ENCODE measurements at regions not wholly inside any gene's neighbourhood (a gene's known extent, or its start where the extent isn't known, plus 50 kb on each side); places are given as distances from the start of the nearest gene placed in this dataset.

DNA sequence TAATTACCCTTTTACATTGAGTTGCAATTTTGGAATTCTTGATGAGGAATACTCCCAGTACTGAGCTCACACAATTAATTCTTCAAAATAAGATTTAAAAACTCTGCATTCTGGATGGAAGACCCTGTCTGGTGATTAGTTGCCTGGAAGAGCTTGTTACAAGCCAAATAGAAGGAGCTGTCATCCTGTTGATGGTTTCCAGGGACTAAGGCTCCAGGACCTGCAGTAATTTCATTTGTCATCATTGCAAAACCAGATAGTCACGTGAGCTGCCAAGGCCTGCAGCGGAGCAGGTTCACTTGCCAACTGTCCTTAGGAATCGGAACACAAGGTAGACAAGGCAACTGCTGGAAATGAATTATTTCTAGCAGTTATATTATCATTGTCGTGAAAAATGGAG, 597.7 kb downstream of the CCDC171 start:
- no peak for DNase-seq (ENCODE audit: low spot score)
- intact Hi-C loops (cut with DNase I) = no loop called here

DNA sequence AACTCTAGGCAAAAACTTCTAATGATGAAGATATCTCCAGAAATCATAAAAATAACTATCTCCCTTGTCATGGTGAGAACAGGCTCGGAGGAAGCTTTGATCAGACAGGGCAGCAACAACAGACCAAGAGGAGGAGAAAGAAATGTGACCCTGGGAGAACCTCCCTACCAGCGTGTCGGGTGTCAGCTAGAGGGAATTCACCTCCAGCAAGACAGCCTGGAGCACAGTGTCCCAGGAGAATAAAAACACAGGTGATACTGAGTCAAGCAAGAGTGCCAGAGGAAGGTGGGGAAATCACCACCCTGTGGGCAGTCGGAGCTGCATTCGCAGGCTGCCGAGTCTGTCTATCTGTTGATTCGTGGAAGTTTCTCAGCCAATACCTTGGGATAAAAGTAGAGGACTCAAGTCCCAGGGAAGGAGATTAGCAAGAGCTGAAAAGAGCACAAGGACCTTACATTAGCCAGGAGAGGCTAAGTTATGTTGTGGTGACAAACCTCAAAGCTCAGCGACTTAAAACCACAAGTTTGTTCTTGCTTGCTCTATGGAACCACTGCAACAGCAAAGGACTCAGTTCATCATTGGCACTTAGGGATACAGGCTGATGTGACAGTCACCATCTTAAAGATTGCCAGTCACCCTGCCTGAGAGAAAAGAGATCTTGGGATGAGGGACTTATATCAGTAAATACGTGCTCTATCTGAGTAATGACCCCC, 598.3 kb downstream of the CCDC171 start:
- no peak for DNase-seq (ENCODE audit: low spot score)
- intact Hi-C loops (cut with DNase I) = no loop called here

DNA sequence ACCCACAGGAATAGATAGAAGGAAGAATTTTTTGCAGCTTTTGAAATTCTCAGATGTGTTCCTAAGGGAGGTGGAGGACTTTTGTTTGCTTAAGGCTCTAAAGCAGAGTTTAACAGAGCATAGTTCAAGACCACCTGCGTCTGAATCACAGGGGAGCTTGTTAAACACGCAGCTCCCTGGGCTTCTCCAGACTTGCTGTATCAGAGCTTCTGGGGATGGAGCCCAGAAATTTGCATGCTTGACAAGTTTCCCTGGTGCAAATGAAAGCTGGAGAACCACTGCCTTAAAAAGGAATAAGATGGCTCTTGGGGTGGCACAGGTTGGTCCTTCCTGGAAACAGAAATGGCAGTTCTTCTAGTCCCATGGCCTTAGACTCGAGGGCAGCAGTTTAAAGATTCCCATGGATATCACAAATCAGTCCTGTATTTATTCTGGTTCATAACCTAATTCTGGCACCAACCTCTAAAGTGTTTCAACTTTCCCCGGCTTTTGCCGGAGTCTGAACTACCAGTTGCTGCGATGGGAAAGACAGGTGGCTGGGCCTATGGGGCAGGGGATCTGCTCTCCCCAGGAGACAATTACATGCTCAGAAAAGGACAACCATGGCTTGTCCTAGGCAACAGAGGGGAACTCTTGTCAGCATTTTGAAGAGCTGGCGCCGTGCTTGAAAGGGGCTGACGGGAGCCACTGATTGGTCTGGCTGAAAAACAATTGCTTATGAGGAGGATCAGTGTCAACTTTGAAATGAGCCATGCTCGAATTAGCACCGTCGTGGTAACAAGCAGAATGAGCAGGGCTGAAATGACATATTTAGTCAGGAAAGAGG, 599.6 kb downstream of the CCDC171 start:
- DNase-seq (ENCODE audit: low spot score) = no peak
- intact Hi-C loops (cut with DNase I) = no loop called here

DNA sequence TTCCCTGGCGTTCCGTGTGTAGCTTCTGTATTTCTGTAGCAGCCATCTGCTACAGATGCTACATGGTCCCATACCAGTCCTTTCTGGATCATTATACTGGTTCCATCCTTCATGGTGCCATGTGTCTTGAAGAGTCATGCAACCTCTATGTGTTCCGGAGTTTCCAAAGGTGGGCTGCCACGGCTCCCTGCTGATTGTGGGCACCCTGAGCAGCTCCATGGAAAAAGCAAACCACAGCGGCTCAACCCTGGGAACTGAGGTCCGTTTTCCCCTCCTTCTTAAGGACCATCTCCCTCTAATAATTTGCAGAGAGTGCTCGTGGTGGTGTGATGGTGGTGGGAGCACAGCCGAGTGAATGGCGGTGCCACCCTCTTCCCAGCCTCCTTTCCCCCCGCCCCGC, 600.4 kb downstream of the CCDC171 start:
- intact Hi-C loops (cut with DNase I) = no loop called here
- DNase-seq (ENCODE audit: low spot score) = no peak

DNA sequence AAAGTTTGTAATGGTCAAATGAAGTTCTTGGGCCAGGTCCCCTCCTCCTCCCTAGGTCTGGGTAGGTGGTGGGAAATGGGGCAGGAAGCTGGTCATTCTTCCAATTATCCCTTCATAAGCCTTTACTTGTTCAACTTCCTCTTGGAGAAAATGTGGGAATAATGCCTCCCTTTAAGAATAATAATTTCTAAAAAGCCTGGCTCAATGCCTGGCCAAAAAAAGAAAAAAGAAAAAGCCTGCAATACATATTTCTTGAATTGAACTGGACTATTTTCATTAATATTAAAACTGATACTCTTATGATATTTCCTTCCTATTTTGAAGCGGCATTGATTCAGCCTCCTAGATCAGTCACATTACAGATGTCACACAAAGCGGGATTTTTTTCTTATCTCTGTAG, 600.9 kb downstream of the CCDC171 start:
- intact Hi-C loops (cut with DNase I) = no loop called here
- no peak for DNase-seq (ENCODE audit: low spot score)

DNA sequence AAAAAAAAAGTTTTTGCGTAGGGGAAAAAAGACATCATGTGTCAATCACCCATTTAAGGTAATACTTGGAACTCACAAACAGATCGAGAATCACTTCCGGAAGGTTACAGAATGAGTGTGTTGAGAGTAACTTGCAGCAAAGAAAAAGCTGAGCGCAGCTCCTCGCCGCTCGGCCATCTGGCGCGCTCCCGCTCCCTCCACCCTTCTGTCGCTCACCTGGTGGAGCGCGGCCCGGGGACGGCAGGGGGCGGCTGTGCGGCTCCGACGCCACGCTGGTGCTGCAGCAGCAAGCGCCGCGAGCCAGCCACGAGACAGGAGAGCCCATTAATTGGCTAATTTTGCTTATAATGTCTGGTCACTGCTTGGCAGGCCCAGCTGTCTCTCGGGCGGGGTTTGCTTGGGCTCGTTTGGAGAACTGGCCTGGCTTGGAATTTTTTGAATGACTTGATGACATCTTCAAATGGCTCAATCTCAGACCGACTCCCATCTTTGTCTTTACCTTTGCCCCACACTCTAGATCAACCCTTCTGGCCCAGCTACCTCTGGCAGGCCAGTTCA, 601.8 kb downstream of the CCDC171 start:
- intact Hi-C loops (cut with DNase I) = no loop called here
- DNase-seq (ENCODE audit: low spot score) = no peak

DNA sequence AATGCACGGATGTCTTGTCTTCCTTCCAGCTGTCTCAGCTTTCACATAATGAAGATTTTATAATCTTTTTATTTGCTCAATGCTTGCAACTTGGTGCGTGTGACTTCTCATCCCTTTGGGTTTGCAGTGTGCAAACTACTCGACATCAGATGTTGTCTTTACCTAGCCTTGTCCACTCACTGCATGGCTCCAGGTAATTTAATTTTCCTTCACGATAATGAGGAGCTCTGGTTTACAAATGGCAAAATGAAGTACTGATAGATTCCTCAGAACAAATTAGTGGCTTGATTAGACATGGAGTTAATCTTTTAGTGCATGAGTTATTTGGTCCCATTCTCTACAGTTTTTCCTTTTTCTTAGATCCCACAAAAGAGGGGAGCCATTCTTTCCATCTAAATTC, 603.0 kb downstream of the CCDC171 start:
- no peak for DNase-seq (ENCODE audit: low spot score)
- intact Hi-C loops (cut with DNase I) = no loop called here

DNA sequence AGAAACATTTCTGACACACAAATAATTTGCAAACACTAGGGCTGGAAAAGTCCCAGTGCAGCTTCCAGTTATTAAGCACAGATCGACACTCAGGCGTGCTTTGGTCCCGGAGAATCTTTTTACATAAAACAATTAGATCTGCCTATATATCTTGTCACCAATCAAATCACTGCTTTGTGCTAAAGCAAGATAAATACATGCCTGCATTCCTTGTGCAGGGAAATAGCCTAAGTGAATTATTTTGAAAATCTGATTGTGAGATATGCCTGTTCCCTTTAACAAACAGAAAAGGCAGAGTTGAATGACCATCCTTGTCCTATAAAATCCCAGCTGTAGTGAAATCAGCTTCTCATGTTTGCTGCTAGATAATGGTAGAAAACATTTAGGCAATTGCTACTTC, 604.4 kb downstream of the CCDC171 start:
- intact Hi-C loops (cut with DNase I) = no loop called here
- DNase-seq (ENCODE audit: low spot score) = no peak

DNA sequence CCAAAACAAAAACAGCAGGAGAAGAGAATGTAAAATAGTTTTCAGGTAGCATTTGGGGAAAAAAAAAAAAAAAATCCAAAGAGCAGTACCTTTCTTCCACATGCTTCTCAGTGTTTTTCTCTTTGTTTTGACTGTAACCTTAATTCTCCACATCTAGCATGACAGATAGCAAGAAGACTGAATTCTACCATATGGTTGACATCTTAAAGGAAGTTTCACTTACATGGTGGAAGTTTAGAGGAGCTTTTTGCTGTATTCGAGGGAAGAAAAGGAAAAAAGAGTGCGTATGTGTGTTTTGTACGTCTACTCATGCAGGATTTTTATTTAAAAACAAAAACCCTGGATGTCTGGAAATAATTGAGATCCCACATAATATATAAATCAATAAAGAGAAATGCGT, 604.8 kb downstream of the CCDC171 start:
- DNase-seq (ENCODE audit: low spot score) = no peak
- intact Hi-C loops (cut with DNase I) = no loop called here

DNA sequence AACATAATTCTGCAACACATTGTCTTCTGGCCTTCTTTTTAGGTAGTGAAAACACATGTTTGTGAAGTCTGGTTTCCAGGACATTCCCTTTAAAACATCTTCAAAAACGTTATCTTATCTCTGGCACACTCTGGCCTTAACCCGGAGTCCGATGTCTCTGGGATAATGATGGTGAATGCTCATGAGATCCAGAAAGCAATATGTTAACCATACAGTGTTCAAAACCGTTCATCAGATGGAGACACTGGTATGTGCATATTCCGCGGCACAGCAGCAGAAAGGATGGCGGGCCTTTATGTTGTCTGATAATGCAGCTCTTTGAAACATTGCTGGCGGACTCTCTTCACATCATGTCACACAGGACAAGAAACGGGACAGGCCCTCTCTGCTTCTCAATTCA, 605.2 kb downstream of the CCDC171 start:
- intact Hi-C loops (cut with DNase I) = no loop called here
- DNase-seq (ENCODE audit: low spot score) = no peak

DNA sequence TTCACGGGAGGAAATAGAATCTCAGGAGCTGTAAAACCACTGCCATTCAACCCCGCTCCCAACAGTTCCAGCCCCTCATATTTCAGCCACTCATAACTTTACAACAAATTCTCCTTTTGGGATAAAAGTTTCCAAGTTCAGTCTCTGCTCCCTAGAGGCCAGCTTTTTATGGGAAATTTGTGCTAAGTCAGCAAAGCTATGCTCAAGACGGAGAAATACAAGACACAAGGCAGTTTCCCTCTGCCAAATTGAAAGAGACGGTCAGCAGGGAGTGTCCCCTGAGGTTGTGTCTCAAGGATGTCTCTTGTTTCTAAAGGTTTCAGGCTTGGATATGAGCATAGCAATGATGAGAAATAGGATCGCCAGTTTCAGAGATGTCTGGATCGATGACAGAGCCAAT, 608.6 kb downstream of the CCDC171 start:
- intact Hi-C loops (cut with DNase I) = no loop called here
- no peak for DNase-seq (ENCODE audit: low spot score)

DNA sequence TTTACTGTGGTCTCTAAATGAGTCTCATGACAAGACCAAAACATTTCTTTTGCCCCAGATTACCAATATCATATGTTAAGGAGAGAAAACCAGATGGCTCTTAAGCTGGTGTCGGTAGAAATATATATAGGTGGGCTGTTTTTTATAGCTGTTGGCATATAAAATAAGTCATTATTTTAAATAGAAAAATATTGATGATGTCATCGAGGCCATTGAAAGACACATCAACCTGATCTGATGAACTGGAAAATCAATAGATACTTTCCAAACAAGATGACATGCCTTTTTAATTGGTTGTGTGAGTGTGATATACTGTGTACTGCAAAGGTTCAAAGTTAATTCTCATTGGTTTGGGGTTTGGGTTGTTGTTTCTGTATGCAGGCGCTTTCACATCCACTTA, 617.3 kb downstream of the CCDC171 start:
- intact Hi-C loops (cut with DNase I) = no loop called here
- DNase-seq (ENCODE audit: low spot score) = no peak

DNA sequence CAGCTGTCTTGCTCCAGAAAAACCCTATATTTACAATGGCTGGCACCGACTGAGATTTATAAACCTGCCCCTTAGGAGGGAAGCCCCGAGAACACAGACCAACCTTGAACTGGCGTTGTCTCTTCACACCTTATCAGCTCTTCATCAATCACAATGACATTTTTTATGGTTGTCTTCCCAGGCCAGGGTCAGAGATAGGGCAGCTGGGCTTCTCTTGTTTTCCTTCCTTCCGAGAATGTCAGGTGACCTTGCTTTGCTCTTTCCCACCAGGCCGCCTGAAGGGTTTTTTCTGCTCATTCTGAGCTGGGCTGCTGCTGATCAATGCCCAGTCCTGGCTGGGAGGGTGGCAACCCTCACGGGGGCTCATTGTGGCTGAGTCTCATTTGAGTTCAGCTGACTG, 619.1 kb downstream of the CCDC171 start:
- DNase-seq (ENCODE audit: low spot score) = no peak
- intact Hi-C loops (cut with DNase I) = no loop called here

DNA sequence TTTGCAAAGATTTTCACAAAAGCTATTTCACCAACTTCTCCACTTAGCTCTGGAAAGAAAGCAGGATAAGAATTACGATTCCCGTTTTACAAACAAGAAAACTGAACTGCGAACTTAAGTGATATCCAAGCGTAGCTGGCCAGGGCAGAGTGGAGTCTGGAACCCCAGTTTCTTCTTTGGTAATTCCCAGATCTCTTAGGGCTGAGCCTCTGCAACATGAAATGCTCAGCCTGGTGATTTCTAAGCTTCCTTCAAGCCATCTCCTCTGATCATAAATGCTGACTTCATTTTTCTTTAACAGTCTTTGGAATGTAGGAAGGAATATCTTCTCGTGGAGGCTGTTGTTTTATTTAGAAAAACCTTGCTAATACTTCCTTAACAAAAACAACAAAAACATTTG, 620.0 kb downstream of the CCDC171 start:
- intact Hi-C loops (cut with DNase I) = no loop called here
- DNase-seq (ENCODE audit: low spot score) = no peak

DNA sequence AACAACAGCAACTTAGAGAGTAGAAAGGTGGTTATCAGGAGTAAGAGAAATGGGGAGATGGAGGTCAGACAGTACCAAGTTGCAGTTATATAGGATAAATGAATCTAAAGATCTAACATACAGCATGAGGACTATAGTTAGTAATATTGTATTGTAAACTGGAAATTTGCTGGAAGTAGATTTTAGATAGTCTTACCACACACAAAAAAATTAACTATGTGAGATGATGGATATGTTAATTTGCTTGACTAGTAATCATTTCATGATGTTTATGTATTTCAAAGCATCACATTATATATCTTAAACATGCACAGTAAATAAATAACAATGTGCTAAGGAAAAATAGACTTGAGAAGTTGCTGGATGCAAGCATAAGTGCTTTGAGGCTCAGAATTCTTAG, 622.1 kb downstream of the CCDC171 start:
- no peak for DNase-seq (ENCODE audit: low spot score)
- intact Hi-C loops (cut with DNase I) = no loop called here

DNA sequence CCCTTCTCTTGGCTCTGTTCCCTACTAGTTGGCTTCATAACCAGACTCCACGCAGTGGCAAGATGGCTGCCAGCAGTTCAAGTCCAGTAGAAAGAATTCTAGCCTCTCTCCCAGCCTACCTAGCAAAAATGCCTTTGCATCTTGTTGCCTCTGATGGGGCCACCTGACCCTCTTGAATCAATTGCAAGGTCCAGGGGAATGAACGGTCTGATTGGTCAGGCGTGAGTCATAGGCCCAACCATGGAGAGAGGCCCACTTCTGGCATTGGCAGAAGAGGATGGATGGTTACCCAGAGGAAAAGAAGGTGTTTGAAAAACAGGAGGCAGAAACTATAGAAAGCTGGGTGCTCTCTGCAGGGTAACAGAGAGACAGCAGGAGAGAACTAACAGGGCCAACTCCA, 622.6 kb downstream of the CCDC171 start:
- DNase-seq (ENCODE audit: low spot score) = no peak
- intact Hi-C loops (cut with DNase I) = no loop called here

DNA sequence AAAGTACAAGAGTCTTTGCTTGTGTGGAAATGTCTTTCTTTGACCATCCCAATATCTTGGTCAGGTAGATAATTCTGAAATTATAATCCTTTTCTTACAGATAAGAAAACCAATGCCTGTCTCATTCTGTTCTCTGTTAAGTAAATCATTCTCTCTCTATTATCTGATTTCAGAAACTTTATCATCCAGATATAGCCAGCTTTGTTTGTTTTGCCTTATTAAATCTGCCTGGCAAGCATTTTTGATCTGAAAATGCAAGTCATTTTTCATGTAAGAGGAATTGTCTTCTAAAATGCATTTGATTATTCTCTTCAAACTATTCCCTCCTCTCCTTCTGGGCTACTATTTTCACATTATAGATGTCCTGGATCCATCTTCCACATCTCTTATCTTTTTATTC, 625.5 kb downstream of the CCDC171 start:
- intact Hi-C loops (cut with DNase I) = no loop called here
- no peak for DNase-seq (ENCODE audit: low spot score)

DNA sequence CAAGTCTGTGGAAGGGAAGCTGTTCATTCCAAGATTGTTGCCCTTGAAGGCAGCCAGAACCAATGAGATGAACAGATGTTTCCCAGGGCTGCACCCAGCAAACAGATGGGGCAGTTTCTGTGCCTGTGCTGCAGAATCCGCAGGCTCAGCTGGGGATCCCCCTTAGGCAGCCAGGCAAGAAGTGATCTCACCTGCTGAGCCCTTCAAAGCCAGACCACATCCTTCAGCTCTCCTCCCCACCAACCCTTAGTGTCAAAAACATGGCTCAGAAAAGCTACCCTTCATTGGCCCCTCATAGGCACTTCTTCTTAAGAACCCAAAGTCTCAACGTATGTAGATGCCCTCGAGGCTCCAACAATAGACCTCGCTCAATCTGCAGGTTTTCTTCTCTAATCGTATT, 626.7 kb downstream of the CCDC171 start:
- DNase-seq (ENCODE audit: low spot score) = no peak
- intact Hi-C loops (cut with DNase I) = no loop called here

DNA sequence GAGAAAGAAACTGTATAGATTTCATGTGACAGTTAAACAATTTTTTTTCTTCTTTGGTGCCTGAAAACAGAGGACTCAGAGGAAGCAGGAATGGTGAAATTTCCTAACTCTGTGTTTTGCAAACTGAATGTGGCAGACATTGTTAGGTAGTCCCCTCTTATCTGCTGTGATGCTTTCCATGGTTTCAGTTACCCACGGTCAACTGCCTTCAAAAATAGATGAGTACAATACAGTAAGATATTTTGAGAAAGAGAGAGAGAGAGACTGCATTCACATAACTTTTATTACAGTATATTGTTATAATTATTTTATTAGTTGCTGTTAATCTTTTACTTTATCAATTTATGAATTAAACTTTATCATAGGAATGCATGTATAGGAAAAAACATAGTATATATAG, 627.2 kb downstream of the CCDC171 start:
- DNase-seq (ENCODE audit: low spot score) = no peak
- intact Hi-C loops (cut with DNase I) = no loop called here

DNA sequence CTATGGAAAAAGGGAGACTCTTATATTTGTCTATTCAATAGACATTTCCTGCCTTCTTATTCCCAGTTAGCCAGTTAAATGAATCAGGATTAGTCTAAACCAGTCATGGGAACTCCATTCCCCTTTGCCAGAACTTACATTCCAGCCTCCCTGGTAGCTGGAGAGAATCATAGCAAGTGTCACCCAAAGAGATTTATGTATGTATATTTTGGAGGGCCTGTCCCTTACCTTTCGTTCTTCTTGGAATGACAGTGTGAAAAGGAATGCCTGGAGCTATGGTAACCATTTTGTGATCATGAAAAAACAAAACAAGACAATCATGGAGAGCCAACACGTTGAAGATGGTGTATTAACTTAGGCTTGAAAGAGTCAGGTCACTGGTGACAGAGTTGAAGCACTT, 627.7 kb downstream of the CCDC171 start:
- intact Hi-C loops (cut with DNase I) = no loop called here

DNA sequence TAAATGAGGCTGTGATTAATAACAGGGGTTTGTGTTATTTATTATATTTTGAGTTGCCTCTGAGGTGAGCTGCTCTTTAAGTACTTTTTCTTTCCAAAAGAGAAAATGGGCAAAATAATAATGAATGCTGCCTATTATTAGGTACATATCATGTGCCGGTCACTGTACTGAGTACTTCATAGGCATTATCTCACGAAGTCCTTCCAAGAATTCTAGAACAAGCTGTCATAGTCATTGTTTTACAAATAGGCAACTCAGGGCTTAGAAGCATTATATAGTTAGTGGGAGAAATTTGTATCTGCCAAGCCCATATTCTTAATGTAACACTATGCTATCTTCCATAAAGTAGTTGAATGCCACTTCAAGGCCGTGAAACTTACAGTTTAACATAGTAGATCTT, 628.7 kb downstream of the CCDC171 start:
- intact Hi-C loops (cut with DNase I) = no loop called here
- no peak for DNase-seq (ENCODE audit: low spot score)

More for the DNA sequence above, 627.7 kb downstream of the CCDC171 start:
- DNase-seq (ENCODE audit: low spot score) = no peak

Data from posterior vena cava (tissue), 2 donors.